ENCODE measurements at regions not wholly inside any gene's neighbourhood (a gene's known extent, or its start where the extent isn't known, plus 50 kb on each side); places are given as distances from the start of the nearest gene placed in this dataset.

- no peaks in the 10 kb centered on the region for H3K9me3 ChIP-seq (ENCODE audit: control insufficient read depth in 1 of 2, insufficient read depth in 1 of 2, low read depth in 1 of 2, low read length in 2 of 2)
- no peaks in the 10 kb centered on the region for H4K20me1 ChIP-seq (ENCODE audit: insufficient read depth)
- no peaks in the 10 kb centered on the region for H3K79me2 ChIP-seq (ENCODE audit: insufficient read depth, low read length)
- H3K27me3 ChIP-seq (ENCODE audit: insufficient read depth, low read length): no peaks in the 10 kb centered on the region
- H3K9ac ChIP-seq (ENCODE audit: low read length): no peak overlapping the region
- no peak overlapping the region for H3K27ac ChIP-seq (ENCODE audit: low read depth, low read length)
- no peak overlapping the region for H3K4me3 ChIP-seq (replicated peaks in 1 of 2; ENCODE audit: low read depth in 1 of 2, low read length in 2 of 2)
- H3K36me3 ChIP-seq (ENCODE audit: control insufficient read depth in 1 of 2, insufficient read depth in 2 of 2, low read length in 2 of 2): no peaks in the 10 kb centered on the region
- TF ChIP-seq CTCF (IDR thresholded peaks at IDR 0.05 in 2 of 3, conservative IDR thresholded peaks at IDR 0.05 in 1 of 3; ENCODE audit: borderline replicate concordance in 1 of 3, insufficient read depth in 1 of 3, low read depth in 2 of 3, low read length in 2 of 3): peak in 2 of 3 experiments; percentile 8 to 39; a peak in 1 of 6 replicates
- TF ChIP-seq FOSL1 (IDR thresholded peaks at IDR 0.05; ENCODE audit: low read depth): no peak
- no peak for TF ChIP-seq ELF1 (IDR thresholded peaks at IDR 0.05; ENCODE audit: borderline replicate concordance, low read depth)
- TF ChIP-seq ZFX (IDR thresholded peaks at IDR 0.05): no peak
- peak; percentile 30 for TF ChIP-seq RAD21 (IDR thresholded peaks at IDR 0.05; ENCODE audit: low read depth)
- no peak for TF ChIP-seq TCF7L2 (IDR thresholded peaks at IDR 0.05; ENCODE audit: borderline replicate concordance, extremely low read depth, insufficient read depth, insufficient read length)
- POLR2A ChIA-PET: no interaction called here
- ATAC-seq (no peak), DNase-seq (ENCODE audit: low read depth, low spot score) (no peak)
- CTCF ChIA-PET: no interaction called here
- no peaks in the 10 kb centered on the region for H3K4me1 ChIP-seq (ENCODE audit: control insufficient read depth in 1 of 2, insufficient read depth in 2 of 2, low read length in 2 of 2)
- H2AFZ ChIP-seq (ENCODE audit: low read depth, low read length, poor library complexity, severe bottlenecking): no peak overlapping the region
- intact Hi-C loops (cut with micrococcal nuclease): no loop called here
- no peaks in the 10 kb centered on the region for H3K9me2 ChIP-seq (ENCODE audit: insufficient read depth)
- BruUV-seq (replicated peaks): no TSS peak
- no peak overlapping the region for H3K4me2 ChIP-seq (ENCODE audit: low read length)
- RAD21 ChIA-PET (ENCODE audit: low non-redundant PET in 1 of 2, low total read pairs in 2 of 2, uncharacterized antibody in 2 of 2, unreplicated experiment in 2 of 2): no interaction called here
Measured at GRCh38 chr16:25372716-25373115, 115.1 kb upstream of the ZKSCAN2 start.

GRCh38 chr16:25371342-25371741, 113.7 kb upstream of the ZKSCAN2 start:
- no TSS peak for BruUV-seq (replicated peaks)
- CTCF ChIA-PET: no interaction called here
- no peaks in the 10 kb centered on the region for H4K20me1 ChIP-seq (ENCODE audit: insufficient read depth)
- ATAC-seq (no peak), DNase-seq (ENCODE audit: low read depth, low spot score) (no peak)
- no peaks in the 10 kb centered on the region for H3K9me3 ChIP-seq (ENCODE audit: control insufficient read depth in 1 of 2, insufficient read depth in 1 of 2, low read depth in 1 of 2, low read length in 2 of 2)
- TF ChIP-seq SRF (IDR thresholded peaks at IDR 0.05; ENCODE audit: low read depth): no peak
- no peak for TF ChIP-seq MAX (IDR thresholded peaks at IDR 0.05)
- TF ChIP-seq SIN3A (IDR thresholded peaks at IDR 0.05; ENCODE audit: low read depth): no peak
- no peak for TF ChIP-seq POLR2A (IDR thresholded peaks at IDR 0.05; ENCODE audit: borderline replicate concordance, extremely low read depth, insufficient read depth, insufficient read length)
- TF ChIP-seq SP1 (IDR thresholded peaks at IDR 0.05; ENCODE audit: low read depth): no peak
- TF ChIP-seq JUND (IDR thresholded peaks at IDR 0.05): no peak
- no peak for TF ChIP-seq ZNF274 (IDR thresholded peaks at IDR 0.05; ENCODE audit: low read depth, low read length)
- TF ChIP-seq ATF3 (IDR thresholded peaks at IDR 0.05): no peak
- TF ChIP-seq POLR2AphosphoS5 (IDR thresholded peaks at IDR 0.05; ENCODE audit: low read depth, low read length): no peak
- no peak for TF ChIP-seq EGR1 (IDR thresholded peaks at IDR 0.05; ENCODE audit: low read depth)
- no peak for TF ChIP-seq YY1 (IDR thresholded peaks at IDR 0.05; ENCODE audit: extremely low read depth, insufficient replicate concordance, low read depth, low read length)
- no peak for TF ChIP-seq ZFX (IDR thresholded peaks at IDR 0.05)
- no peak for TF ChIP-seq REST (IDR thresholded peaks at IDR 0.05; ENCODE audit: low read depth)
- H3K4me2 ChIP-seq (ENCODE audit: low read length): no peak overlapping the region
- intact Hi-C loops (cut with micrococcal nuclease): no loop called here
- H2AFZ ChIP-seq (ENCODE audit: low read depth, low read length, poor library complexity, severe bottlenecking): no peak overlapping the region
- no peak overlapping the region for H3K27ac ChIP-seq (ENCODE audit: low read depth, low read length)
- H3K36me3 ChIP-seq (ENCODE audit: control insufficient read depth in 1 of 2, insufficient read depth in 2 of 2, low read length in 2 of 2): no peaks in the 10 kb centered on the region
- POLR2A ChIA-PET: no interaction called here
- no peaks in the 10 kb centered on the region for H3K9me2 ChIP-seq (ENCODE audit: insufficient read depth)
- H3K4me3 ChIP-seq (replicated peaks in 1 of 2; ENCODE audit: low read depth in 1 of 2, low read length in 2 of 2): no peak overlapping the region
- H3K79me2 ChIP-seq (ENCODE audit: insufficient read depth, low read length): no peaks in the 10 kb centered on the region
- no peaks in the 10 kb centered on the region for H3K27me3 ChIP-seq (ENCODE audit: insufficient read depth, low read length)
- H3K9ac ChIP-seq (ENCODE audit: low read length): no peak overlapping the region
- RAD21 ChIA-PET (ENCODE audit: low non-redundant PET in 1 of 2, low total read pairs in 2 of 2, uncharacterized antibody in 2 of 2, unreplicated experiment in 2 of 2): no interaction called here
- H3K4me1 ChIP-seq (ENCODE audit: control insufficient read depth in 1 of 2, insufficient read depth in 2 of 2, low read length in 2 of 2): no peaks in the 10 kb centered on the region

Data from HCT116 (cell line).